ENCODE measurements at regions not wholly inside any gene's neighbourhood (a gene's known extent, or its start where the extent isn't known, plus 50 kb on each side); places are given as distances from the start of the nearest gene placed in this dataset.

GRCh38 chr17:69802045-69802740, 272.8 kb upstream of the KCNJ16 start:
- no peak for TF ChIP-seq CTCF (IDR thresholded peaks at IDR 0.05)
- no peak for TF ChIP-seq POLR2A (IDR thresholded peaks at IDR 0.05)
